ENCODE measurements at regions not wholly inside any gene's neighbourhood (a gene's known extent, or its start where the extent isn't known, plus 50 kb on each side); places are given as distances from the start of the nearest gene placed in this dataset.

- DNase-seq (ENCODE audit: low read depth) (no peak), FAIRE-seq (peak; percentile 96)
Measured at GRCh38 chr11:88448131-88448670, 110.7 kb upstream of the CTSC start.

GRCh38 chr11:88447281-88447680, 109.7 kb upstream of the CTSC start:
- H3K27me3 ChIP-seq (ENCODE audit: control insufficient read depth, insufficient read depth, low read length): no peaks in the 10 kb centered on the region
- TF ChIP-seq CTCF (IDR thresholded peaks at IDR 0.05; ENCODE audit: insufficient read depth, low read length, severe bottlenecking): no peak
- DNase-seq (ENCODE audit: low read depth): no peak
- H3K4me3 ChIP-seq (ENCODE audit: low read depth, low read length): no peak overlapping the region
- H3K36me3 ChIP-seq (ENCODE audit: control insufficient read depth, insufficient read depth, low read length): no peaks in the 10 kb centered on the region
- no peak for FAIRE-seq

More at GRCh38 chr11:88448131-88448670, 110.7 kb upstream of the CTSC start:
- H3K4me3 ChIP-seq (ENCODE audit: low read depth, low read length): no peak overlapping the region
- TF ChIP-seq CTCF (IDR thresholded peaks at IDR 0.05; ENCODE audit: insufficient read depth, low read length, severe bottlenecking): no peak
- H3K27me3 ChIP-seq (ENCODE audit: control insufficient read depth, insufficient read depth, low read length): no peaks in the 10 kb centered on the region
- H3K36me3 ChIP-seq (ENCODE audit: control insufficient read depth, insufficient read depth, low read length): no peaks in the 10 kb centered on the region

- FAIRE-seq (no peak), DNase-seq (ENCODE audit: low read depth) (peak; percentile 88)
- H3K4me3 ChIP-seq (ENCODE audit: low read depth, low read length): no peak overlapping the region
- no peak for TF ChIP-seq CTCF (IDR thresholded peaks at IDR 0.05; ENCODE audit: insufficient read depth, low read length, severe bottlenecking)
- no peaks in the 10 kb centered on the region for H3K27me3 ChIP-seq (ENCODE audit: control insufficient read depth, insufficient read depth, low read length)
- no peaks in the 10 kb centered on the region for H3K36me3 ChIP-seq (ENCODE audit: control insufficient read depth, insufficient read depth, low read length)
Measured at GRCh38 chr11:88439356-88439755, 101.8 kb upstream of the CTSC start.

- Histone ChIP-seq H3K4me3 (ENCODE audit: low read depth, low read length) (no peak overlapping the region), H3K27me3 (ENCODE audit: control insufficient read depth, insufficient read depth, low read length) (no peaks in the 10 kb centered on the region), H3K36me3 (ENCODE audit: control insufficient read depth, insufficient read depth, low read length) (no peaks in the 10 kb centered on the region)
- DNase-seq (ENCODE audit: low read depth): no peak
- TF ChIP-seq CTCF (IDR thresholded peaks at IDR 0.05; ENCODE audit: insufficient read depth, low read length, severe bottlenecking): no peak
- no peak for FAIRE-seq
Measured at GRCh38 chr11:88438721-88439120, 101.2 kb upstream of the CTSC start.

GRCh38 chr11:88435415-88435814, 97.9 kb upstream of the CTSC start:
- no peak overlapping the region for H3K4me3 ChIP-seq (ENCODE audit: low read depth, low read length)
- no peak for FAIRE-seq
- no peak for TF ChIP-seq CTCF (IDR thresholded peaks at IDR 0.05; ENCODE audit: insufficient read depth, low read length, severe bottlenecking)
- no peaks in the 10 kb centered on the region for H3K27me3 ChIP-seq (ENCODE audit: control insufficient read depth, insufficient read depth, low read length)
- H3K36me3 ChIP-seq (ENCODE audit: control insufficient read depth, insufficient read depth, low read length): no peaks in the 10 kb centered on the region
- DNase-seq (ENCODE audit: low read depth): no peak

- H3K27me3 ChIP-seq (ENCODE audit: control insufficient read depth, insufficient read depth, low read length): no peaks in the 10 kb centered on the region
- H3K36me3 ChIP-seq (ENCODE audit: control insufficient read depth, insufficient read depth, low read length): no peaks in the 10 kb centered on the region
Measured at GRCh38 chr11:88434333-88434976, 96.9 kb upstream of the CTSC start.

More at GRCh38 chr11:88434333-88434976, 96.9 kb upstream of the CTSC start:
- no peak overlapping the region for H3K4me3 ChIP-seq (ENCODE audit: low read depth, low read length)
- TF ChIP-seq CTCF (IDR thresholded peaks at IDR 0.05; ENCODE audit: insufficient read depth, low read length, severe bottlenecking): no peak
- DNase-seq (ENCODE audit: low read depth) (peak; percentile 63), FAIRE-seq (no peak)

All from bronchial epithelial cell (primary cell).